ENCODE measurements at regions not wholly inside any gene's neighbourhood (a gene's known extent, or its start where the extent isn't known, plus 50 kb on each side); places are given as distances from the start of the nearest gene placed in this dataset.

DNA sequence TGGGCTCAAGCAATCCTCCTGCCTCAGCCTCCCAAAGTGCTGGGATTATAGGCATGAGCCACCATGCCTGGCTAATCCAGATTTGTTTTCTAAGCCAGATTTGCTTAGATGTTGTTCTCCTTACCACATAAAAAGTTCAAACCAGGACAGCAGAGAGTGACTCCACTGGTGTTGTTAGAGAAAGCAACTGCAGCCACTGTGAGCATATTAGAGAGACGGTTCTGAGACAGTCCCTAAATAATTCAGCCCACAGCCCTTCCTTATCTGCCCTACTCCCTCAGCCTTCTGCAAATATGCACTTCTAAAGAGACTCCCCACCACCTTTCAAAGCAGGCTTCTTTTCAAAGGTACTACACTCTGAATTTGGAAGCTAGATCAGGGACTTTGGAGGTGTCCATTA, 96.1 kb downstream of the DRD1 start:
- DNase-seq (ENCODE audit: extremely low read depth, low read depth), result no peak
- TF ChIP-seq, protein P1, sequence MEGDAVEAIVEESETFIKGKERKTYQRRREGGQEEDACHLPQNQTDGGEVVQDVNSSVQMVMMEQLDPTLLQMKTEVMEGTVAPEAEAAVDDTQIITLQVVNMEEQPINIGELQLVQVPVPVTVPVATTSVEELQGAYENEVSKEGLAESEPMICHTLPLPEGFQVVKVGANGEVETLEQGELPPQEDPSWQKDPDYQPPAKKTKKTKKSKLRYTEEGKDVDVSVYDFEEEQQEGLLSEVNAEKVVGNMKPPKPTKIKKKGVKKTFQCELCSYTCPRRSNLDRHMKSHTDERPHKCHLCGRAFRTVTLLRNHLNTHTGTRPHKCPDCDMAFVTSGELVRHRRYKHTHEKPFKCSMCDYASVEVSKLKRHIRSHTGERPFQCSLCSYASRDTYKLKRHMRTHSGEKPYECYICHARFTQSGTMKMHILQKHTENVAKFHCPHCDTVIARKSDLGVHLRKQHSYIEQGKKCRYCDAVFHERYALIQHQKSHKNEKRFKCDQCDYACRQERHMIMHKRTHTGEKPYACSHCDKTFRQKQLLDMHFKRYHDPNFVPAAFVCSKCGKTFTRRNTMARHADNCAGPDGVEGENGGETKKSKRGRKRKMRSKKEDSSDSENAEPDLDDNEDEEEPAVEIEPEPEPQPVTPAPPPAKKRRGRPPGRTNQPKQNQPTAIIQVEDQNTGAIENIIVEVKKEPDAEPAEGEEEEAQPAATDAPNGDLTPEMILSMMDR (IDR thresholded peaks at IDR 0.05; ENCODE audit: low read depth, low read length), result no peak

GRCh38 chr5:175347027-175347426, 97.0 kb downstream of the DRD1 start:
- no peak for DNase-seq (ENCODE audit: extremely low read depth, low read depth)

GRCh38 chr5:175344331-175345195, 99.4 kb downstream of the DRD1 start:
- TF ChIP-seq, protein P1 (IDR thresholded peaks at IDR 0.05; ENCODE audit: low read depth, low read length), result no peak
- DNase-seq (ENCODE audit: extremely low read depth, low read depth), result no peak

More at GRCh38 chr5:175347027-175347426, 97.0 kb downstream of the DRD1 start:
- TF ChIP-seq, protein P1 (IDR thresholded peaks at IDR 0.05; ENCODE audit: low read depth, low read length), result no peak

- no peak for DNase-seq (ENCODE audit: extremely low read depth, low read depth)
- TF ChIP-seq, protein P1 (IDR thresholded peaks at IDR 0.05; ENCODE audit: low read depth, low read length), result no peak
Measured at GRCh38 chr5:175343308-175343707, 100.7 kb downstream of the DRD1 start.

DNA sequence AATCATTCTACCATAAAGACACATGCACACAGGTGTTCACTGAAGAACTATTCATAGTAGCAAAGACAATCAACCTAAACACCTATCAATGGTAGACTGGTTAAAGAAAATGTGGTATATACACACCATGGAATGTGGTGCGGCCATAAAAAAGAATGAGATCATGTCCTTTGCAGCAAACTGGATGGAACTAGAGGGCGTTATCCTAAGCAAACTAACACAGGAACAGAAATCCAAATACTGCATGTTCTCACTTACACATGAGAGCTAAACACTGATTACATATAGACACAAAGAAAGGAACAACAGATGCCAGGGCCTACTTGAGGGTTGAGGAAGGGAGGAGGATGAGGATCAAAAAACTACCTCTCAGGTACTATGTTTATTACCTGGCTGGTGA, 103.8 kb downstream of the DRD1 start:
- no peak for DNase-seq (ENCODE audit: extremely low read depth, low read depth)
- TF ChIP-seq, protein P1 (IDR thresholded peaks at IDR 0.05; ENCODE audit: low read depth, low read length), result no peak

DNA sequence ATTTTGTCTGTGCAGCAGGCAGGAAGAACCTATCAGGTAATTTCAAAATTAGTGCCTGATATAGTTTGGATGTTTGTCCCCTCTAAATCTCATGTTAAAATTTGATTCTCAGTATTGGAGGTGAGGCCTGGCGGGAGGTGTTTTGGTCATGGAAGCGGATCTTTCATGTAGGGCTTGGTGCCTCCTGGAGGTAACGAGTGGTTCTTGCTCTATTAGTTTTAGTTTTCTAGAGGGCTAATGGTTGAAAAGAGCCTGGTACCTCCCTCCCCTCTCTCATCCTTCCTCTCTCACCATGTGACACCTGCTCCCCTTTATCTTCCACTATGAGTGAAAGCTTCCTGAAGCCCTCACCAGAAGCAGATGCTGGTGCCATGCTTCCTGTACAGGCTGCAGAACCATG, 106.3 kb downstream of the DRD1 start:
- TF ChIP-seq, protein P1 (IDR thresholded peaks at IDR 0.05; ENCODE audit: low read depth, low read length), result no peak

GRCh38 chr5:175336781-175337180, 107.2 kb downstream of the DRD1 start:
- no peak for DNase-seq (ENCODE audit: extremely low read depth, low read depth)

More for the DNA sequence above, 106.3 kb downstream of the DRD1 start:
- no peak for DNase-seq (ENCODE audit: extremely low read depth, low read depth)

More at GRCh38 chr5:175336781-175337180, 107.2 kb downstream of the DRD1 start:
- TF ChIP-seq, protein P1 (IDR thresholded peaks at IDR 0.05; ENCODE audit: low read depth, low read length), result no peak

All from AG09319 (cell line).